HL-60 (cell line): ENCODE measurements at regions not wholly inside any gene's neighbourhood (a gene's known extent, or its start where the extent isn't known, plus 50 kb on each side); places are given as distances from the start of the nearest gene placed in this dataset.

ENCODE experiments used
- DNase-seq, 2 experiments: peaks; one replicate each; pipeline ENCODE4 v3.0.0-alpha.2; 2010 to 2020; ENCODE audit warnings: low read depth in 1 of 2, low spot score in 1 of 2
- H3K27ac ChIP-seq: fragments of 250-450 bp; sonication (Bioruptor Pico); replicated peaks from 2 replicates; pipeline ENCODE4 v1.5.1; 2020; ENCODE audit warnings: mild to moderate bottlenecking, moderate library complexity
- H3K27me3 ChIP-seq: fragments of 250-450 bp; sonication (Bioruptor Pico); 2 replicates; pipeline ENCODE4 v1.5.1; 2021; ENCODE audit warnings: mild to moderate bottlenecking, moderate library complexity; ENCODE audit not compliant: insufficient read depth, poor library complexity, severe bottlenecking
- H3K4me3 ChIP-seq: replicated peaks from 2 replicates; pipeline ENCODE4 v1.5.1; 2011; ENCODE audit warnings: mild to moderate bottlenecking, control low read depth, low read length; ENCODE audit not compliant: insufficient read depth
- GABPA ChIP-seq: IDR thresholded peaks from 2 replicates; pipeline ENCODE4 v1.6.1; 2012; ENCODE audit warnings: low read depth
- POLR2AphosphoS5 ChIP-seq: IDR thresholded peaks from 2 replicates; pipeline ENCODE4 v1.6.1; 2012; ENCODE audit warnings: low read depth
- REST ChIP-seq: IDR thresholded peaks from 2 replicates; pipeline ENCODE4 v1.6.1; 2012; ENCODE audit warnings: low read depth; ENCODE audit not compliant: insufficient replicate concordance
- SPI1 ChIP-seq: IDR thresholded peaks from 2 replicates; pipeline ENCODE4 v1.6.1; 2012; ENCODE audit warnings: low read depth, mild to moderate bottlenecking, borderline replicate concordance
- TF ChIP-seq, protein P1 (sequence below): IDR thresholded peaks from one replicate; pipeline ENCODE4 v1.5.1; 2011; ENCODE audit warnings: low read length, control low read depth, inconsistent platforms; ENCODE audit not compliant: insufficient read depth

- H3K27ac ChIP-seq = no peak overlapping the region
- no peaks in the 10 kb centered on the region for H3K27me3 ChIP-seq
- DNase-seq = no peak
- H3K4me3 ChIP-seq = no peak overlapping the region
- TF ChIP-seq SPI1 = no peak
- no peak for TF ChIP-seq GABPA
- TF ChIP-seq, protein P1, sequence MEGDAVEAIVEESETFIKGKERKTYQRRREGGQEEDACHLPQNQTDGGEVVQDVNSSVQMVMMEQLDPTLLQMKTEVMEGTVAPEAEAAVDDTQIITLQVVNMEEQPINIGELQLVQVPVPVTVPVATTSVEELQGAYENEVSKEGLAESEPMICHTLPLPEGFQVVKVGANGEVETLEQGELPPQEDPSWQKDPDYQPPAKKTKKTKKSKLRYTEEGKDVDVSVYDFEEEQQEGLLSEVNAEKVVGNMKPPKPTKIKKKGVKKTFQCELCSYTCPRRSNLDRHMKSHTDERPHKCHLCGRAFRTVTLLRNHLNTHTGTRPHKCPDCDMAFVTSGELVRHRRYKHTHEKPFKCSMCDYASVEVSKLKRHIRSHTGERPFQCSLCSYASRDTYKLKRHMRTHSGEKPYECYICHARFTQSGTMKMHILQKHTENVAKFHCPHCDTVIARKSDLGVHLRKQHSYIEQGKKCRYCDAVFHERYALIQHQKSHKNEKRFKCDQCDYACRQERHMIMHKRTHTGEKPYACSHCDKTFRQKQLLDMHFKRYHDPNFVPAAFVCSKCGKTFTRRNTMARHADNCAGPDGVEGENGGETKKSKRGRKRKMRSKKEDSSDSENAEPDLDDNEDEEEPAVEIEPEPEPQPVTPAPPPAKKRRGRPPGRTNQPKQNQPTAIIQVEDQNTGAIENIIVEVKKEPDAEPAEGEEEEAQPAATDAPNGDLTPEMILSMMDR = no peak
- TF ChIP-seq REST = no peak
- no peak for TF ChIP-seq POLR2AphosphoS5
Measured at GRCh38 chr10:28445516-28445915, 87.4 kb upstream of the WAC start.

DNA sequence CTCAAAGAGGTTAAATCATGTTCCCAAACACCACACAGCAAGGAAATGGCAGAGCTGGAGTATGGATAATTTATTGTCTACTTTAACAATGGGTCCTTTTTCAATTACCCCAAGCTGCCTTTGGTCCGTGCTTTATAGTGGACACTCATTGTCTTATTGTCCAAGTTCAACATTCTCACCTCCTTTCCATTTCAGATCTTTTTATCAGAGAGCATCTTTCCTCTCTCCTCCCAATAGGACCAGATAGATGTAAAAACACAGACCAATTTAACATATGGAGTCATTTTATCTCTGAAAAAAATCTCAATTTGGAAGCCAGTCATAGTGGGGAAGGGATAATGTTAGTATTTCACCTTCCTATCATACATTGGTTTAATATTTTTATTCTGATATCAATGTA, 83.5 kb upstream of the WAC start:
- DNase-seq = no peak
- Histone ChIP-seq H3K27ac (no peak overlapping the region), H3K27me3 (no peaks in the 10 kb centered on the region), H3K4me3 (no peak overlapping the region)
- TF ChIP-seq POLR2AphosphoS5 (no peak), REST (no peak), SPI1 (no peak), GABPA (no peak)
- TF ChIP-seq, protein P1 = no peak

DNA sequence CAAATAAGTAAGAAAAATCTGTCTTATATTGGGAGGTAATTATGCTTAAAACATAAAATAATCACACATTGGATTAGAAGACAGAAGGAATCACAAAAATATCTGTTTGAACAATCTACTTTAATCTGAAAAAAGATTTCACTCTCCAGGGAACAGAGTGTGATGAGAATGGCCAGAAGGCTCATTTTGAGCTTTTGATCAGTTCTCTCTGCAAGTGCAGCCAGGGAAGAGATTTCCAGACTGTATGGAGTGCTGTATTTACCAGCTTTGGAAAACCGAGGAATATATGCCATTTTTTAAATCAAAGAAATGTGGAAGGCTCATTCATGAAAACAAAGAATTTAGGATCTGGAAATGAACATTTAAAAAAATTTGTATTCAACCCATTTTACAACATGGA, 83.0 kb upstream of the WAC start:
- no peak overlapping the region for H3K27ac ChIP-seq
- DNase-seq = no peak
- TF ChIP-seq REST = no peak
- no peak for TF ChIP-seq POLR2AphosphoS5
- TF ChIP-seq SPI1 = no peak
- no peak for TF ChIP-seq GABPA
- TF ChIP-seq, protein P1 = no peak
- no peaks in the 10 kb centered on the region for H3K27me3 ChIP-seq
- H3K4me3 ChIP-seq = no peak overlapping the region
